CD4-positive, alpha-beta memory T cell (primary cell): ENCODE measurements at regions not wholly inside any gene's neighbourhood (a gene's known extent, or its start where the extent isn't known, plus 50 kb on each side); places are given as distances from the start of the nearest gene placed in this dataset.

ENCODE experiments used
- CTCF ChIA-PET: fragments of 350-600 bp; sonication (Branson Sonifier 250); formaldehyde crosslinking; loops from one replicate; lab custom pipeline; 2021; ENCODE audit warnings: inconsistent platforms; ENCODE audit not compliant: partially characterized antibody; lab: Charles Lee
- POLR2A ChIA-PET: fragments of 350-600 bp; sonication (Branson Sonifier 250); formaldehyde crosslinking; loops from one replicate; lab custom pipeline; 2021; ENCODE audit not compliant: partially characterized antibody; lab: Charles Lee
- DNase-seq, 5 donors: peaks; one replicate each; pipeline versions ENCODE4 v3.0.0 to v3.0.0-alpha.2; 2020 to 2022; ENCODE audit warnings: mixed read lengths in 1 of 5
- H3K27ac ChIP-seq: one replicate; pipeline ENCODE4 v1.7.0; 2013; ENCODE audit warnings: low read depth, low read length
- H3K27me3 ChIP-seq: 2 replicates; pipeline ENCODE4 v1.7.0; 2013; ENCODE audit warnings: mild to moderate bottlenecking, low read length, moderate library complexity; ENCODE audit not compliant: insufficient read depth
- H3K36me3 ChIP-seq: 2 replicates; pipeline ENCODE4 v1.7.0; 2013; ENCODE audit warnings: mild to moderate bottlenecking, low read length, moderate library complexity; ENCODE audit not compliant: insufficient read depth
- H3K4me1 ChIP-seq: 2 replicates; pipeline ENCODE4 v1.7.0; 2013; ENCODE audit warnings: mild to moderate bottlenecking, low read length, moderate library complexity; ENCODE audit not compliant: insufficient read depth
- H3K4me3 ChIP-seq, 2 donors: one replicate each; pipeline ENCODE4 v1.7.0; 2013; ENCODE audit warnings: low read length in 2 of 2, mild to moderate bottlenecking in 1 of 2
- H3K9me3 ChIP-seq, 2 donors: one replicate each; pipeline ENCODE4 v1.7.0; 2013; ENCODE audit warnings: low read length in 2 of 2, control low read depth in 1 of 2; ENCODE audit not compliant: control insufficient read depth in 1 of 2
- H3K27ac Mint-ChIP-seq, 7 donors: one replicate each; pipeline ENCODE4 v1.8.0; 2020 to 2021; ENCODE audit warnings: mixed read lengths in 7 of 7, mild to moderate bottlenecking in 6 of 7, inconsistent platforms in 3 of 7, moderate library complexity in 3 of 7
- H3K27me3 Mint-ChIP-seq, 2 donors: one replicate each; pipeline ENCODE4 v1.8.0; 2020 to 2021; ENCODE audit warnings: mixed read lengths in 2 of 2
- H3K36me3 Mint-ChIP-seq, 2 donors: one replicate each; pipeline ENCODE4 v1.8.0; 2020 to 2021; ENCODE audit warnings: mixed read lengths in 2 of 2, inconsistent platforms in 1 of 2, mild to moderate bottlenecking in 1 of 2
- H3K4me1 Mint-ChIP-seq, 4 donors: one replicate each; pipeline ENCODE4 v1.8.0; 2020 to 2021; ENCODE audit warnings: mixed read lengths in 4 of 4, mild to moderate bottlenecking in 1 of 4
- H3K4me3 Mint-ChIP-seq, 8 donors: one replicate each; pipeline ENCODE4 v1.8.0; 2020 to 2021; ENCODE audit warnings: mixed read lengths in 8 of 8, mild to moderate bottlenecking in 7 of 8, moderate library complexity in 6 of 8, inconsistent platforms in 3 of 8
- H3K9me3 Mint-ChIP-seq, 8 donors: one replicate each; pipeline ENCODE4 v1.8.0; 2020 to 2021; ENCODE audit warnings: mixed read lengths in 8 of 8, mild to moderate bottlenecking in 5 of 8, inconsistent platforms in 3 of 8, moderate library complexity in 1 of 8
- intact Hi-C: fragments of 100-400 bp; cut with micrococcal nuclease; formaldehyde crosslinking; loops from one replicate; pipeline ENCODE4 v1.15.1; 2023

GRCh38 chr1:59154401-59154800 is 142.5 kb upstream of the FGGY start:
- Mint-ChIP-seq H3K27ac (no peak overlapping the region), H3K27me3 (no peaks in the 10 kb centered on the region), H3K4me3 (no peak overlapping the region), H3K4me1 (peaks cover 4 to 17% (median 7%) of the 10 kb centered on the region in 4 donors), H3K36me3 (no peaks in the 10 kb centered on the region), H3K9me3 (peaks cover 0 to 20% (median 12%) of the 10 kb centered on the region in 8 donors)
- intact Hi-C loops, result no loop called here
- CTCF ChIA-PET, result no interaction called here
- Histone ChIP-seq H3K4me1 (peaks cover 5% of the 10 kb centered on the region), H3K36me3 (no peaks in the 10 kb centered on the region), H3K4me3 (no peak overlapping the region), H3K9me3 (no peaks in the 10 kb centered on the region), H3K27ac (no peak overlapping the region), H3K27me3 (no peaks in the 10 kb centered on the region)
- POLR2A ChIA-PET, result no interaction called here
- no peak for DNase-seq

GRCh38 chr1:59155351-59155750 is 141.5 kb upstream of the FGGY start:
- no peak overlapping the region for H3K27ac ChIP-seq
- H3K27me3 Mint-ChIP-seq, result no peaks in the 10 kb centered on the region
- intact Hi-C loops, result no loop called here
- DNase-seq, result no peak
- no peaks in the 10 kb centered on the region for H3K36me3 Mint-ChIP-seq
- H3K9me3 Mint-ChIP-seq, result peaks cover 0 to 24% (median 12%) of the 10 kb centered on the region in 8 donors
- H3K27ac Mint-ChIP-seq, result no peak overlapping the region
- H3K4me1 Mint-ChIP-seq, result peaks cover 4 to 17% (median 7%) of the 10 kb centered on the region in 4 donors
- peaks cover 5% of the 10 kb centered on the region for H3K4me1 ChIP-seq
- no peaks in the 10 kb centered on the region for H3K36me3 ChIP-seq
- H3K27me3 ChIP-seq, result no peaks in the 10 kb centered on the region
- ChIA-PET CTCF (no interaction called here), POLR2A (no interaction called here)
- H3K4me3 ChIP-seq, result no peak overlapping the region
- no peaks in the 10 kb centered on the region for H3K9me3 ChIP-seq
- H3K4me3 Mint-ChIP-seq, result no peak overlapping the region

- Histone ChIP-seq H3K4me1 (no peaks in the 10 kb centered on the region), H3K27ac (no peak overlapping the region), H3K9me3 (no peaks in the 10 kb centered on the region), H3K27me3 (no peaks in the 10 kb centered on the region), H3K36me3 (no peaks in the 10 kb centered on the region), H3K4me3 (no peak overlapping the region)
- Mint-ChIP-seq H3K4me3 (no peak overlapping the region), H3K27me3 (no peaks in the 10 kb centered on the region), H3K9me3 (peaks cover 0 to 24% (median 12%) of the 10 kb centered on the region in 8 donors), H3K27ac (no peak overlapping the region), H3K4me1 (peaks cover under 1 to 10% (median under 1%) of the 10 kb centered on the region in 4 donors), H3K36me3 (no peaks in the 10 kb centered on the region)
- ChIA-PET CTCF (no interaction called here), POLR2A (no interaction called here)
- intact Hi-C loops, result no loop called here
- no peak for DNase-seq
These were observed 140.8 kb upstream of the FGGY start for GRCh38 chr1:59156051-59156450.

GRCh38 chr1:59156526-59157199 is 140.2 kb upstream of the FGGY start:
- peaks cover 0 to 7% (median under 1%) of the 10 kb centered on the region in 4 donors for H3K4me1 Mint-ChIP-seq

DNA sequence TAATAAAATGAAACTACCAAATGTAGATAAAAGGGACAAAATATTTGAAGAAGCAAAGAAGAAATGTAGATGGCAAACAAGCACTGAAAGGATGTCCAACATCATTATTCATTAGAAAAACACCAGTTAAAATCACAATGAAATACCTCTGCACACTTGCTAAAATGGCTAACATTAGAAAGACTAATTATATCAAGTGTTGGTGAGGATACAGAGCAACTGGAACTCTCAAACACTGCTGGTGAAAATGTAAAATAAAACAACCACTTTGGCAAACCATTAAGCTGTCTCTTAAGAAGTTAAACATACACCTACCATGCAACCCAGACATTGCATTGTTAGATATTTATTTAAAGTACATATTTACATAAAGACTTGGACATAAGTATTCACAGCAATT is 138.6 kb upstream of the FGGY start:
- Mint-ChIP-seq H3K4me1 (peaks cover 0 to 5% (median 0%) of the 10 kb centered on the region in 4 donors), H3K9me3 (peaks cover 0 to 24% (median 12%) of the 10 kb centered on the region in 8 donors), H3K36me3 (no peaks in the 10 kb centered on the region), H3K4me3 (no peak overlapping the region), H3K27ac (no peak overlapping the region), H3K27me3 (no peaks in the 10 kb centered on the region)
- ChIA-PET CTCF (no interaction called here), POLR2A (no interaction called here)
- intact Hi-C loops, result no loop called here
- no peak for DNase-seq
- Histone ChIP-seq H3K36me3 (no peaks in the 10 kb centered on the region), H3K9me3 (no peaks in the 10 kb centered on the region), H3K4me1 (no peaks in the 10 kb centered on the region), H3K4me3 (no peak overlapping the region), H3K27ac (no peak overlapping the region), H3K27me3 (no peaks in the 10 kb centered on the region)

More at GRCh38 chr1:59156526-59157199, 140.2 kb upstream of the FGGY start:
- Histone ChIP-seq H3K4me1 (no peaks in the 10 kb centered on the region), H3K27me3 (no peaks in the 10 kb centered on the region), H3K9me3 (no peaks in the 10 kb centered on the region), H3K36me3 (no peaks in the 10 kb centered on the region), H3K4me3 (no peak overlapping the region), H3K27ac (no peak overlapping the region)
- intact Hi-C loops, result no loop called here
- H3K27me3 Mint-ChIP-seq, result no peaks in the 10 kb centered on the region
- no peak overlapping the region for H3K27ac Mint-ChIP-seq
- POLR2A ChIA-PET, result no interaction called here
- peaks cover 0 to 24% (median 12%) of the 10 kb centered on the region in 8 donors for H3K9me3 Mint-ChIP-seq
- no peaks in the 10 kb centered on the region for H3K36me3 Mint-ChIP-seq
- CTCF ChIA-PET, result no interaction called here
- no peak overlapping the region for H3K4me3 Mint-ChIP-seq
- no peak for DNase-seq

DNA sequence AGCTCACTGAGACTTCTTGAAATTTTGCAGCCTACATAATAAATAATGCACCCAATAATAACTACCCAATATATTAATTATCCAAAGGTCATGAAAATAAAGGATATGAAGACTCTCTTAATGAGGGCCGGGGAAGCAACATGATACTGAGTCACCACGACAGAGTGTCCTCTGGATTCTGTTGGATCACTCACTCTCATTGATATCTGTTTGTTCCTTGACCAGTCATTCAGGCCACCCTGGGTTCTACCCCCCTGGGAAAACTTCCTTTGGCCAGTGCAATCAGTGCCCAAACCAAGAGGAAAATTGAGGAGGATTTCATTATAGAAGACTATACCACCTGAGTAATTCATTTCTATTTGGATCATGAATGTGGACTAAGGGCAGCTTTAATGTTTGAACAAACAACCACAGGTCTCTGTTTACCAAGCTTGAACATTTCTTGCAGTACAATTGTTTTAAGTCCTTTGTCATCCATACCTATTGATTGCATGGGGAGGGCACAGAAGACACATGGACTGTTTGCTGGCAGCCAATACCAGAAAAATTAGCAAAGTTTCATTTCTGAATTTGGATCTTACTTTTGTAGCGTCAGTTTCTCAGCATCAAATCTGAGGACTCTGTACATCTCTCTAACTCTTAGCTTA is 137.2 kb upstream of the FGGY start:
- H3K27me3 ChIP-seq, result no peaks in the 10 kb centered on the region
- H3K9me3 ChIP-seq, result no peaks in the 10 kb centered on the region
- H3K36me3 ChIP-seq, result no peaks in the 10 kb centered on the region
- H3K4me1 Mint-ChIP-seq, result no peaks in the 10 kb centered on the region
- ChIA-PET POLR2A (no interaction called here), CTCF (interaction anchor here (1.5 kb wide), 1 partner anchor 539 kb away, joined by 3 read pairs; no protein-coding TSS in a partner anchor)
- H3K9me3 Mint-ChIP-seq, result peaks cover 0 to 24% (median 12%) of the 10 kb centered on the region in 8 donors
- intact Hi-C loops, result no loop called here
- DNase-seq, result no peak
- no peak overlapping the region for H3K4me3 ChIP-seq
- no peak overlapping the region for H3K27ac Mint-ChIP-seq
- peaks cover 0 to 2% of the 10 kb centered on the region in 2 donors for H3K27me3 Mint-ChIP-seq
- no peaks in the 10 kb centered on the region for H3K4me1 ChIP-seq
- H3K36me3 Mint-ChIP-seq, result no peaks in the 10 kb centered on the region
- H3K27ac ChIP-seq, result no peak overlapping the region
- no peak overlapping the region for H3K4me3 Mint-ChIP-seq

- Mint-ChIP-seq H3K36me3 (no peaks in the 10 kb centered on the region), H3K27ac (no peak overlapping the region), H3K27me3 (peaks cover 5 to 6% of the 10 kb centered on the region in 2 donors), H3K9me3 (peaks cover 0 to 24% (median 12%) of the 10 kb centered on the region in 8 donors), H3K4me1 (no peaks in the 10 kb centered on the region), H3K4me3 (no peak overlapping the region)
- intact Hi-C loops, result no loop called here
- H3K4me1 ChIP-seq, result no peaks in the 10 kb centered on the region
- CTCF ChIA-PET, result no interaction called here
- no peaks in the 10 kb centered on the region for H3K36me3 ChIP-seq
- H3K27ac ChIP-seq, result no peak overlapping the region
- H3K4me3 ChIP-seq, result no peak overlapping the region
- no peak for DNase-seq
- no peaks in the 10 kb centered on the region for H3K27me3 ChIP-seq
- POLR2A ChIA-PET, result no interaction called here
- H3K9me3 ChIP-seq, result no peaks in the 10 kb centered on the region
These were observed 135.8 kb upstream of the FGGY start for GRCh38 chr1:59161136-59161535.
